ENCODE measurements at regions not wholly inside any gene's neighbourhood (a gene's known extent, or its start where the extent isn't known, plus 50 kb on each side); places are given as distances from the start of the nearest gene placed in this dataset.

GRCh38 chr17:73753751-73754496 is 109.7 kb upstream of the SDK2 start:
- DNase-seq: no peak

GRCh38 chr17:73754886-73755400 is 110.7 kb upstream of the SDK2 start:
- DNase-seq: no peak

- no peak for DNase-seq
Observed at GRCh38 chr17:73757420-73757819, 113.2 kb upstream of the SDK2 start.

GRCh38 chr17:73758245-73758644 is 114.0 kb upstream of the SDK2 start:
- DNase-seq: no peak

- no peak for DNase-seq
Observed at GRCh38 chr17:73759324-73759723, 115.1 kb upstream of the SDK2 start.

- no peak for DNase-seq
Observed at GRCh38 chr17:73759734-73760438, 115.6 kb upstream of the SDK2 start.

- DNase-seq: no peak
Observed at GRCh38 chr17:73760439-73760758, 116.2 kb upstream of the SDK2 start.

- peak in 15 of 56 donors; percentile 3 to 58 (median 22) for DNase-seq
Observed at GRCh38 chr17:73765824-73766563, 121.7 kb upstream of the SDK2 start.

- no peak for DNase-seq
Observed at GRCh38 chr17:73767696-73768095, 123.5 kb upstream of the SDK2 start.

GRCh38 chr17:73768691-73769090 is 124.4 kb upstream of the SDK2 start:
- no peak for DNase-seq

- DNase-seq: no peak
Observed at GRCh38 chr17:73769479-73769878, 125.2 kb upstream of the SDK2 start.

GRCh38 chr17:73770115-73770848 is 126.0 kb upstream of the SDK2 start:
- DNase-seq: peak in 53 of 56 donors; percentile 6 to 87 (median 61)

GRCh38 chr17:73770849-73771229 is 126.6 kb upstream of the SDK2 start:
- DNase-seq: no peak

GRCh38 chr17:73772107-73772705 is 128.0 kb upstream of the SDK2 start:
- no peak for DNase-seq

GRCh38 chr17:73773702-73774101 is 129.5 kb upstream of the SDK2 start:
- DNase-seq: no peak

GRCh38 chr17:73774852-73775251 is 130.6 kb upstream of the SDK2 start:
- DNase-seq: no peak

- no peak for DNase-seq
Observed at GRCh38 chr17:73776351-73777130, 132.3 kb upstream of the SDK2 start.

GRCh38 chr17:73777131-73777449 is 132.8 kb upstream of the SDK2 start:
- DNase-seq: no peak

- DNase-seq: no peak
Observed at GRCh38 chr17:73782231-73782630, 138.0 kb upstream of the SDK2 start.

GRCh38 chr17:73782641-73783381 is 138.6 kb upstream of the SDK2 start:
- no peak for DNase-seq
